H1 (cell line): ENCODE measurements at regions not wholly inside any gene's neighbourhood (a gene's known extent, or its start where the extent isn't known, plus 50 kb on each side); places are given as distances from the start of the nearest gene placed in this dataset.
A peak's percentile ranks its signal among the peaks of the same experiment; 100 is the strongest.

Experiments
- CTCF ChIA-PET: fragments of 300-600 bp; sonication (Branson Sonifier 250); formaldehyde crosslinking; loops from one replicate; lab custom pipeline; 2021; ENCODE audit not compliant: partially characterized antibody; lab: Charles Lee
- POLR2A ChIA-PET: fragments of 300-600 bp; sonication (Branson Sonifier 250); formaldehyde crosslinking; loops from one replicate; lab custom pipeline; 2021; ENCODE audit warnings: inconsistent platforms; ENCODE audit not compliant: partially characterized antibody; lab: Charles Lee
- DNase-seq, 2 experiments: peaks; one replicate each; pipeline versions ENCODE4 v3.0.0 to v3.0.0-alpha.2; 2010 to 2022; ENCODE audit warnings: low spot score in 2 of 2, low read depth in 1 of 2, mixed read lengths in 1 of 2
- FAIRE-seq: peaks from 2 replicates; lab custom pipeline; 2011; peaks lifted over from hg19 to GRCh38; lab: Jason Lieb, UNC
- H2AFZ ChIP-seq: 2 replicates; pipeline ENCODE4 v1.8.1; 2012; ENCODE audit warnings: low read length, inconsistent platforms
- H2AK5ac ChIP-seq: 2 replicates; pipeline ENCODE4 v1.6.1; 2013; ENCODE audit warnings: low read depth, low read length
- H2BK120ac ChIP-seq: replicated peaks from 2 replicates; pipeline ENCODE3; 2013; ENCODE audit warnings: low read depth, low read length, inconsistent platforms
- H2BK12ac ChIP-seq: 2 replicates; pipeline ENCODE4 v1.6.1; 2013; ENCODE audit warnings: low read depth, low read length
- H2BK15ac ChIP-seq: 2 replicates; pipeline ENCODE4 v1.6.1; 2013; ENCODE audit warnings: low read length
- H2BK20ac ChIP-seq: 2 replicates; pipeline ENCODE4 v1.6.1; 2013; ENCODE audit warnings: low read length
- H2BK5ac ChIP-seq: 2 replicates; pipeline ENCODE4 v1.6.1; 2013; ENCODE audit warnings: low read depth, low read length
- H3K14ac ChIP-seq: 2 replicates; pipeline ENCODE4 v1.6.1; 2013; ENCODE audit warnings: inconsistent platforms; ENCODE audit not compliant: insufficient read length
- H3K18ac ChIP-seq: 2 replicates; pipeline ENCODE4 v1.6.1; 2013; ENCODE audit warnings: low read length; ENCODE audit errors: extremely low read depth
- H3K23ac ChIP-seq: 2 replicates; pipeline ENCODE4 v1.6.1; 2013; ENCODE audit warnings: inconsistent platforms; ENCODE audit not compliant: insufficient read length
- H3K23me2 ChIP-seq: 2 replicates; pipeline ENCODE4 v1.6.1; 2013; ENCODE audit warnings: low read depth, low read length
- H3K27ac ChIP-seq: 2 replicates; pipeline ENCODE4 v1.6.1; 2011; ENCODE audit warnings: low read depth, low read length, inconsistent platforms
- H3K27me3 ChIP-seq, 4 experiments: replicated peaks in 1 of 4; 1 replicate in 1 of 4; 2 replicates in 3 of 4; pipeline versions ENCODE4 v1.6.1 to v1.8.1; 2011 to 2013; ENCODE audit warnings: low read length in 3 of 4, mild to moderate bottlenecking in 3 of 4, inconsistent platforms in 2 of 4, mixed read lengths in 2 of 4, moderate library complexity in 1 of 4; ENCODE audit not compliant: control insufficient read depth in 3 of 4, insufficient read depth in 3 of 4; ENCODE audit errors: extremely low read depth in 1 of 4
- H3K36me3 ChIP-seq, 4 experiments: 2 replicates each; pipeline versions ENCODE4 v1.6.1 to v1.8.1; 2011 to 2013; ENCODE audit warnings: mild to moderate bottlenecking in 4 of 4, low read length in 3 of 4, moderate library complexity in 2 of 4, control low read depth in 1 of 4, inconsistent platforms in 1 of 4; ENCODE audit not compliant: insufficient read depth in 4 of 4, control insufficient read depth in 2 of 4
- H3K4ac ChIP-seq: replicated peaks from 2 replicates; pipeline ENCODE3; 2013; ENCODE audit warnings: low read length, low read depth, mixed read lengths, inconsistent platforms; ENCODE audit not compliant: insufficient read length
- H3K4me1 ChIP-seq, 4 experiments: replicated peaks in 1 of 4; 1 replicate in 1 of 4; 2 replicates in 3 of 4; pipeline versions ENCODE4 v1.6.1 to v1.8.1; 2011 to 2013; ENCODE audit warnings: low read length in 3 of 4, inconsistent platforms in 2 of 4, mixed read lengths in 1 of 4; ENCODE audit not compliant: insufficient read depth in 4 of 4, control insufficient read depth in 3 of 4
- H3K4me2 ChIP-seq, 2 experiments: 2 replicates each; pipeline versions ENCODE4 v1.6.1 to v1.8.1; 2011 to 2013; ENCODE audit warnings: low read depth in 2 of 2, low read length in 2 of 2, control low read depth in 1 of 2, inconsistent platforms in 1 of 2, mild to moderate bottlenecking in 1 of 2; ENCODE audit not compliant: insufficient read depth in 1 of 2
- H3K4me3 ChIP-seq, 4 experiments: fragments of 200-600, 300-600 bp in 1 of 4; sonication (generic), shearing (Covaris generic), sonication (Bioruptor Twin) in 1 of 4; 2 replicates each; pipeline versions ENCODE4 v1.5.1 to v1.8.1; 2011 to 2016; ENCODE audit warnings: low read length in 4 of 4, low read depth in 3 of 4, control low read depth in 2 of 4, inconsistent platforms in 2 of 4, mild to moderate bottlenecking in 2 of 4, mixed read lengths in 1 of 4, moderate library complexity in 1 of 4; ENCODE audit not compliant: insufficient read depth in 2 of 4; ENCODE audit errors: extremely low read depth in 1 of 4
- H3K56ac ChIP-seq: replicated peaks from 2 replicates; pipeline ENCODE3; 2013; ENCODE audit warnings: low read depth, mild to moderate bottlenecking, mixed read lengths, low read length, inconsistent platforms; ENCODE audit not compliant: insufficient read length
- H3K79me1 ChIP-seq: 2 replicates; pipeline ENCODE4 v1.6.1; 2013; ENCODE audit warnings: low read depth, low read length, control low read depth
- H3K79me2 ChIP-seq, 2 experiments: 2 replicates each; pipeline versions ENCODE4 v1.6.1 to v1.8.1; 2012 to 2013; ENCODE audit warnings: low read length in 2 of 2, mild to moderate bottlenecking in 2 of 2, inconsistent platforms in 1 of 2; ENCODE audit not compliant: insufficient read depth in 2 of 2, control insufficient read depth in 1 of 2
- H3K9ac ChIP-seq, 4 experiments: replicated peaks in 1 of 4; 1 replicate in 1 of 4; 2 replicates in 3 of 4; pipeline versions ENCODE4 v1.6.1 to v1.8.1; 2011 to 2013; ENCODE audit warnings: low read depth in 3 of 4, low read length in 3 of 4, control low read depth in 2 of 4, mild to moderate bottlenecking in 2 of 4, moderate library complexity in 2 of 4, inconsistent platforms in 1 of 4; ENCODE audit errors: extremely low read depth in 1 of 4
- H3K9me3 ChIP-seq, 2 experiments: 2 replicates each; pipeline versions ENCODE4 v1.6.1 to v1.8.1; 2012 to 2013; ENCODE audit warnings: mild to moderate bottlenecking in 2 of 2, moderate library complexity in 2 of 2, control low read depth in 1 of 2, inconsistent platforms in 1 of 2, low read depth in 1 of 2, low read length in 1 of 2, mixed read lengths in 1 of 2; ENCODE audit not compliant: insufficient read depth in 2 of 2
- H4K20me1 ChIP-seq, 2 experiments: replicated peaks in 1 of 2; 2 replicates each; pipeline versions ENCODE3 to v1.8.1; 2011 to 2013; ENCODE audit warnings: inconsistent platforms in 2 of 2, low read length in 2 of 2, mild to moderate bottlenecking in 1 of 2; ENCODE audit not compliant: insufficient read depth in 2 of 2, control insufficient read depth in 1 of 2
- H4K5ac ChIP-seq: 2 replicates; pipeline ENCODE4 v1.6.1; 2013; ENCODE audit warnings: low read length, low read depth, mixed read lengths, inconsistent platforms; ENCODE audit not compliant: insufficient read length
- H4K8ac ChIP-seq: 2 replicates; pipeline ENCODE4 v1.8.0; 2013; ENCODE audit warnings: mild to moderate bottlenecking, moderate library complexity, low read length, inconsistent platforms; ENCODE audit not compliant: insufficient read depth; ENCODE audit errors: extremely low read depth
- H4K91ac ChIP-seq: replicated peaks from 2 replicates; pipeline ENCODE3; 2013; ENCODE audit warnings: low read length, mixed read lengths, inconsistent platforms; ENCODE audit not compliant: insufficient read length
- EGR1 ChIP-seq: IDR thresholded peaks from 2 replicates; pipeline ENCODE4 v1.6.1; 2011; ENCODE audit warnings: low read depth, low read length, borderline replicate concordance
- GTF2F1 ChIP-seq: IDR thresholded peaks from 2 replicates; pipeline ENCODE4 v1.6.1; 2012; ENCODE audit warnings: low read depth, low read length, improper control_type of control experiment, borderline replicate concordance
- RBBP5 ChIP-seq: IDR thresholded peaks from 2 replicates; pipeline ENCODE4 v1.7.1; 2012; ENCODE audit warnings: low read depth, mild to moderate bottlenecking, inconsistent platforms, low read length, moderate library complexity, borderline replicate concordance
- SP1 ChIP-seq: IDR thresholded peaks from 2 replicates; pipeline ENCODE4 v1.6.1; 2011; ENCODE audit warnings: low read depth, low read length
- SRF ChIP-seq: IDR thresholded peaks from 2 replicates; pipeline ENCODE4 v1.6.1; 2011; ENCODE audit warnings: mild to moderate bottlenecking, low read depth, low read length, moderate library complexity
- TCF12 ChIP-seq: IDR thresholded peaks from 2 replicates; pipeline ENCODE4 v1.6.1; 2011; ENCODE audit warnings: low read depth, mild to moderate bottlenecking, low read length
- TEAD4 ChIP-seq: IDR thresholded peaks from 2 replicates; pipeline ENCODE4 v1.6.1; 2012; ENCODE audit warnings: low read depth, low read length, inconsistent platforms, mixed read lengths
- WGBS, 2 experiments: shearing (Covaris generic) in 1 of 2; methylation state at CpG; one replicate each; pipeline versions ENCODE4 v1.1.6 to v1.1.7; 2013 to 2015; ENCODE audit warnings: low lambda C conversion rate in 2 of 2, mixed read lengths in 2 of 2, inconsistent platforms in 1 of 2, low coverage in 1 of 2, missing lambda C conversion rate in 1 of 2; ENCODE audit not compliant: insufficient replicate concordance in 2 of 2, insufficient coverage in 1 of 2, insufficient read length in 1 of 2; ENCODE audit errors: extremely low coverage in 1 of 2, missing lambda C conversion rate in 1 of 2; 5-methylcytosine and 5-hydroxymethylcytosine counted together
- TF ChIP-seq, protein P1 (sequence below): IDR thresholded peaks from 2 replicates; pipeline ENCODE4 v1.6.1; 2012; ENCODE audit warnings: inconsistent platforms
- TF ChIP-seq, protein P2 (sequence below): IDR thresholded peaks from 2 replicates; pipeline ENCODE4 v1.6.1; 2012; ENCODE audit warnings: inconsistent platforms

DNA sequence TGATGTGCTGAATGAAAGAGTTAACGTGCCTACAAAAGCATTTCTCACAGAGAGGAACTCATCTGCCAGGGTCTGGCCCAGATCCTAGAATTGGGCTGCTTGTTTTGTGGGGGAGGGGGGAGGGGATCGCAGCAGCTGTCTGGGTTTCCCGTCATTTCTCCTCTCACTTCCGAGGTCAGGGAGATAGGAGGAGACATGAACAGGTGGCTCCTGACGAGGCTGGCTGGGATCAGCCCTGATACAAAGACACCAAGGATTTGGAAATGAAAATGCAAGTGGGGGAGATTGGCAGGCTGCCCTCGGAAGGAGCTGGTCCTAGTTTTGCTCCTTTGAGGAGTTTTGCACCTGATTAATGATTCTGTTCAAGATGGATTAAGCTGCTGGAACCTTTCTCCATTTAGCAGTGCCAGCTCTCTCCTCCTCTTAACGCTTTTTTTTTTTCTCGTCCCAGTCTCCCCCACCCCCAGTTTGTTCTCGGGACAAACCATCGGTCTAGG, 86.8 kb upstream of the KMT2C start:
- Histone ChIP-seq H2BK20ac (peak overlapping the region; percentile 61; the same call in 1 of the 2 replicates), H3K4me3 (no peak overlapping the region)

More for the DNA sequence above, 86.8 kb upstream of the KMT2C start:
- Histone ChIP-seq H3K4me1 (peaks cover 0 to 11% (median 7%) of the 10 kb centered on the region in 4 experiments; a peak in 5 of 7 replicates), H4K20me1 (no peaks in the 10 kb centered on the region), H2AFZ (peak overlapping the region; percentile 84), H2BK12ac (no peak overlapping the region), H3K9ac (no peak overlapping the region), H3K4me2 (no peak overlapping the region; a peak in 1 of 4 replicates), H3K79me1 (no peaks in the 10 kb centered on the region), H3K27ac (no peak overlapping the region), H3K18ac (peak overlapping the region; percentile 71), H3K36me3 (no peaks in the 10 kb centered on the region), H3K56ac (no peak overlapping the region), H3K23me2 (no peaks in the 10 kb centered on the region), H3K23ac (no peak overlapping the region), H2AK5ac (no peak overlapping the region), H3K9me3 (peaks cover 5 to 6% of the 10 kb centered on the region in 2 experiments; a peak in 2 of 4 replicates), H2BK15ac (0 out of 2 replicates have a peak overlapping the region, but pooled peaks have one; percentile 61), H2BK5ac (no peak overlapping the region), H3K14ac (no peak overlapping the region), H4K5ac (no peak overlapping the region), H2BK120ac (no peak overlapping the region), H4K91ac (no peak overlapping the region), H3K4ac (no peak overlapping the region), H3K27me3 (no peaks in the 10 kb centered on the region; a peak in 1 of 7 replicates), H4K8ac (no peak overlapping the region), H3K79me2 (no peaks in the 10 kb centered on the region)
- POLR2A ChIA-PET, result interaction anchor here (2.2 kb wide), 1 partner anchor 24 kb away, joined by 5 read pairs; no protein-coding TSS in a partner anchor
- FAIRE-seq (no peak), DNase-seq (no peak)
- 53% methylated on average over 6 of the region's 10 CpGs; no CpG with 5 or more reads in 1 of the 2 experiments for WGBS, 2 experiments
- CTCF ChIA-PET, result no interaction called here
- TF ChIP-seq, protein P1, sequence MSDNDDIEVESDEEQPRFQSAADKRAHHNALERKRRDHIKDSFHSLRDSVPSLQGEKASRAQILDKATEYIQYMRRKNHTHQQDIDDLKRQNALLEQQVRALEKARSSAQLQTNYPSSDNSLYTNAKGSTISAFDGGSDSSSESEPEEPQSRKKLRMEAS, result 0 out of 2 replicates have a peak, but pooled peaks have one; percentile 33
- TF ChIP-seq EGR1 (no peak), GTF2F1 (no peak), TEAD4 (no peak), TCF12 (no peak), SRF (no peak), RBBP5 (no peak), SP1 (no peak)
- TF ChIP-seq, protein P2, sequence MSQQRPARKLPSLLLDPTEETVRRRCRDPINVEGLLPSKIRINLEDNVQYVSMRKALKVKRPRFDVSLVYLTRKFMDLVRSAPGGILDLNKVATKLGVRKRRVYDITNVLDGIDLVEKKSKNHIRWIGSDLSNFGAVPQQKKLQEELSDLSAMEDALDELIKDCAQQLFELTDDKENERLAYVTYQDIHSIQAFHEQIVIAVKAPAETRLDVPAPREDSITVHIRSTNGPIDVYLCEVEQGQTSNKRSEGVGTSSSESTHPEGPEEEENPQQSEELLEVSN, result 0 out of 2 replicates have a peak, but pooled peaks have one; percentile 21
